ENCODE measurements at regions not wholly inside any gene's neighbourhood (a gene's known extent, or its start where the extent isn't known, plus 50 kb on each side); places are given as distances from the start of the nearest gene placed in this dataset.

DNA sequence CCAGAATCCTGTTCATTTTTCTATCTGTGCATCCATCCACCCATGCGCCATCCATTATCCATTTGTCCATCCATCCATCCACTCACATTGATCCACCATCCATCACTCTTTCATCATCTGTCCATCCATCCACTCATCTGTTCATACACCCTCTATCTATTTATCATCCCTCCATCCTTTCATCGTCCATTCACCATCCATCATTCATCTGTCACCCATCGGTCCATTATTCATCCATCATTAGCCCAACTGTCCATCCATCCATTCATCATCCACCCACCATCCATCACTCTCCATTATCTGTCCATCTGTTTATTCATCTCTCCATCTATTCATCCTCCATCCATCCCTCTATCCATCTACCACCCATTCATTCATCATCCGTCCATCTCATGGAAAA lies 125.7 kb upstream of the TMPRSS2 start:
- no peak for DNase-seq
- Histone ChIP-seq H3K4me1 (ENCODE audit: control insufficient read depth, insufficient read depth, low read length) (no peaks in the 10 kb centered on the region), H3K27me3 (ENCODE audit: control insufficient read depth, insufficient read depth, low read length, poor library complexity, severe bottlenecking) (no peaks in the 10 kb centered on the region), H3K9me3 (ENCODE audit: control insufficient read depth, low read length) (peaks cover 10% of the 10 kb centered on the region), H3K9ac (ENCODE audit: extremely low read depth, low read length, poor library complexity, severe bottlenecking) (no peak overlapping the region), H3K27ac (ENCODE audit: low read depth, low read length) (no peak overlapping the region), H3K36me3 (ENCODE audit: control insufficient read depth, insufficient read depth, low read length) (no peaks in the 10 kb centered on the region), H3K4me3 (ENCODE audit: low read length) (no peak overlapping the region)
- no peaks in the 10 kb centered on the region for H3K4me1 Mint-ChIP-seq
- no peak overlapping the region for H3K27ac Mint-ChIP-seq
- H3K36me3 Mint-ChIP-seq (ENCODE audit: low read depth): peaks cover 2% of the 10 kb centered on the region
- H3K9me3 Mint-ChIP-seq: peaks cover 23% of the 10 kb centered on the region
- WGBS, 2 experiments (ENCODE audit: insufficient coverage in 1 of 2, insufficient read length in 1 of 2): 91 to 100% methylated on average over 4 of the region's 4 CpGs
- H3K4me3 Mint-ChIP-seq: no peak overlapping the region
- H3K27me3 Mint-ChIP-seq (ENCODE audit: insufficient read depth): peaks cover 14% of the 10 kb centered on the region
- TF ChIP-seq, protein P1, sequence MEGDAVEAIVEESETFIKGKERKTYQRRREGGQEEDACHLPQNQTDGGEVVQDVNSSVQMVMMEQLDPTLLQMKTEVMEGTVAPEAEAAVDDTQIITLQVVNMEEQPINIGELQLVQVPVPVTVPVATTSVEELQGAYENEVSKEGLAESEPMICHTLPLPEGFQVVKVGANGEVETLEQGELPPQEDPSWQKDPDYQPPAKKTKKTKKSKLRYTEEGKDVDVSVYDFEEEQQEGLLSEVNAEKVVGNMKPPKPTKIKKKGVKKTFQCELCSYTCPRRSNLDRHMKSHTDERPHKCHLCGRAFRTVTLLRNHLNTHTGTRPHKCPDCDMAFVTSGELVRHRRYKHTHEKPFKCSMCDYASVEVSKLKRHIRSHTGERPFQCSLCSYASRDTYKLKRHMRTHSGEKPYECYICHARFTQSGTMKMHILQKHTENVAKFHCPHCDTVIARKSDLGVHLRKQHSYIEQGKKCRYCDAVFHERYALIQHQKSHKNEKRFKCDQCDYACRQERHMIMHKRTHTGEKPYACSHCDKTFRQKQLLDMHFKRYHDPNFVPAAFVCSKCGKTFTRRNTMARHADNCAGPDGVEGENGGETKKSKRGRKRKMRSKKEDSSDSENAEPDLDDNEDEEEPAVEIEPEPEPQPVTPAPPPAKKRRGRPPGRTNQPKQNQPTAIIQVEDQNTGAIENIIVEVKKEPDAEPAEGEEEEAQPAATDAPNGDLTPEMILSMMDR (conservative IDR thresholded peaks at IDR 0.05): no peak

DNA sequence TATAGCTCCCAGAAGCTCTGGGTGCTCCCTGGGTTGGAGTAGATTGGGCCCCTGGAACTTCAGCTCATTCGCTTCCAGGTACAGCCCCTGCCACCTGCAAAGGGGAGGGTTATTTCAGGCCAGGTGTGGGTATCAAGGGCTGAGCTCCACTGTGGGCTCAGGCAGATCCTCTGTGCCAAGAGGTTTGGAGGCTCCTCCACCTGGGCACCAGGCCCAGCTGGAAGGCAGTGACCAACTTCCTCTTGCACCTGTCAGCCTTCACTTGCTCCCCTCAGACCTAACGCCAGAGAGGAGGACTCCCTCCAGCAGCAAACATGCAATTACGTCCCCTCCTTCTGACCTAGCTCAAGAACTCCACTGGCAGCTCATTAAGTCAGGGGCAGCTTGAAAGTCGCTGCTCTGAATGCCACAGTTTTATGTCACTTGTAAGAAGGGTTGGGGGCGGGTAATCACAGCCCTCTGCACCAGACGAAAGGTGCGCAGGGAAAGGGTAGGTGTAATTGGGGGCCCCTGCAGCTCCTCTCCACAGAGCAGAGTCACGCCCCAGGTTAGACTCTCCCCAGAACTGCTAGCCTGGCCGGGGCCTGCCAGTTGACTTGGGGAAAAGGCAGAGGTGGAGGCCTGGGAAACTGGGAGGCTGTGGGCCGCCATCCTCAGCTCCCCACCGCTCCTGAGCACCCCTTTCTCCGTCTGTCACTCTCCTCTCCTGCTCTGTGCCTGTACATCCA lies 125.0 kb upstream of the TMPRSS2 start:
- Histone ChIP-seq H3K4me3 (ENCODE audit: low read length) (no peak overlapping the region), H3K9ac (ENCODE audit: extremely low read depth, low read length, poor library complexity, severe bottlenecking) (no peak overlapping the region), H3K27ac (ENCODE audit: low read depth, low read length) (no peak overlapping the region), H3K9me3 (ENCODE audit: control insufficient read depth, low read length) (peaks cover 10% of the 10 kb centered on the region), H3K27me3 (ENCODE audit: control insufficient read depth, insufficient read depth, low read length, poor library complexity, severe bottlenecking) (no peaks in the 10 kb centered on the region), H3K4me1 (ENCODE audit: control insufficient read depth, insufficient read depth, low read length) (no peaks in the 10 kb centered on the region), H3K36me3 (ENCODE audit: control insufficient read depth, insufficient read depth, low read length) (no peaks in the 10 kb centered on the region)
- Mint-ChIP-seq H3K9me3 (peaks cover 23% of the 10 kb centered on the region), H3K4me3 (no peak overlapping the region), H3K27me3 (ENCODE audit: insufficient read depth) (peaks cover 12% of the 10 kb centered on the region), H3K36me3 (ENCODE audit: low read depth) (peaks cover 2% of the 10 kb centered on the region), H3K4me1 (no peaks in the 10 kb centered on the region), H3K27ac (no peak overlapping the region)
- 89 to 90% methylated on average over 6 to 12 of the region's 12 CpGs for WGBS, 2 experiments (ENCODE audit: insufficient coverage in 1 of 2, insufficient read length in 1 of 2)
- TF ChIP-seq, protein P1 (conservative IDR thresholded peaks at IDR 0.05): no peak
- no peak for DNase-seq

DNA sequence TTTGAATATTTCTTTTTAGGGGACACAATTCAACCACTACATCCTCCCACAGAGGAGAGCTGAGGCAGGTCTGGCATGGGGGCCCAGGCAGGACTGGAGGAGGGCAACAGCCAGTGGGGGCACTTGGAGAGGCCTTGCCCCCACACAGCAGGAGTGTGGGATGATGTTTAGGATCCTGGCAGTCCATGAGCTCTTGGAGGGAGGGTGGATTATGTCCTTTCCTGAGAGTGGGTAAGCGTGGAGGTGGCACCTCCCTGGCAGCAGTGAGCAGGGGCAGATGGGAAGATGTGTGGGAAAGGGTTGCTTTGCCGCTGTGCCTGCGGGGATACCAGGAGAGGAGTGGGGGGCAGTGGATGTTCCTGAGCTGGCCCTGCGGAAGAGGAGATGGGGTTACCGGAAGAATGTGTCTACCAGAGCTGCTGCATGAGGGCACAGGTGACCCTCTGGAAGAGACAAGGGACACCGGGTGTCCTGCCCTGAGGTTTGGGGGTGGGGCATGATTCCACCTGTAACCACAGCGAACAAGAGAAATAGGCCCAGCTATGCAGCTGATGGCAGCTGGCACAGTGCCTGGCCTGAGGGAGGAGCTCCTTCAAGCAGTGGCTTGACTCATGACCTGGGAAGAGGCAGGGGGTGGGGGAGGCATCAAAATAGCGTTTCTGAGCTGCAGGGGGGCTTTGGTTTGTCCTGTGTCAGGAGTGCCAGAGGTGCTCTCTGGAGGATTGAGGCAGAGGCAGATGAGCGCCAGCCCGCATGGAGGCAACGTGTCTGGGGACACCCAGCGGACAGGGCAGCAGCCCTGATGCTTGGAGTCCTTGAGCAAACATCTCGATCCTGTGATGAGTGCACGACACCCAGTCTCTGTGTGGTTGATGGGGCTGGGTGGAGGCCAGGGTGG lies 123.9 kb upstream of the TMPRSS2 start:
- H3K36me3 ChIP-seq (ENCODE audit: control insufficient read depth, insufficient read depth, low read length): no peaks in the 10 kb centered on the region
- H3K4me3 Mint-ChIP-seq: no peak overlapping the region
- peaks cover 22% of the 10 kb centered on the region for H3K9me3 Mint-ChIP-seq
- TF ChIP-seq, protein P1 (conservative IDR thresholded peaks at IDR 0.05): no peak
- H3K27ac Mint-ChIP-seq: no peak overlapping the region
- H3K9ac ChIP-seq (ENCODE audit: extremely low read depth, low read length, poor library complexity, severe bottlenecking): no peak overlapping the region
- no peaks in the 10 kb centered on the region for H3K4me1 ChIP-seq (ENCODE audit: control insufficient read depth, insufficient read depth, low read length)
- no peaks in the 10 kb centered on the region for H3K27me3 ChIP-seq (ENCODE audit: control insufficient read depth, insufficient read depth, low read length, poor library complexity, severe bottlenecking)
- no peak for DNase-seq
- no peak overlapping the region for H3K27ac ChIP-seq (ENCODE audit: low read depth, low read length)
- H3K27me3 Mint-ChIP-seq (ENCODE audit: insufficient read depth): peaks cover 10% of the 10 kb centered on the region
- H3K4me3 ChIP-seq (ENCODE audit: low read length): no peak overlapping the region
- peaks cover 2% of the 10 kb centered on the region for H3K36me3 Mint-ChIP-seq (ENCODE audit: low read depth)
- 73 to 86% methylated on average over 5 to 14 of the region's 14 CpGs for WGBS, 2 experiments (ENCODE audit: insufficient coverage in 1 of 2, insufficient read length in 1 of 2)
- H3K9me3 ChIP-seq (ENCODE audit: control insufficient read depth, low read length): peaks cover 10% of the 10 kb centered on the region
- H3K4me1 Mint-ChIP-seq: no peaks in the 10 kb centered on the region
